PFSK-1 (cell line): ENCODE measurements at regions not wholly inside any gene's neighbourhood (a gene's known extent, or its start where the extent isn't known, plus 50 kb on each side); places are given as distances from the start of the nearest gene placed in this dataset.

Source experiments
- FOXP2 ChIP-seq: optimal IDR thresholded peaks from 2 replicates; pipeline ENCODE3; 2011; ENCODE audit warnings: borderline replicate concordance, control low read depth, inconsistent platforms; ENCODE audit not compliant: insufficient read depth; ENCODE audit errors: extremely low read length, extremely low read depth
- POLR2AphosphoS5 ChIP-seq: IDR thresholded peaks from 2 replicates; pipeline ENCODE4 v1.6.1; 2012; ENCODE audit warnings: low read depth, mild to moderate bottlenecking, control low read depth, low read length, moderate library complexity
- REST ChIP-seq, 2 experiments: IDR thresholded peaks; 2 replicates each; pipeline versions ENCODE4 v1.6.1 to v1.8.0; 2011 to 2012; ENCODE audit warnings: low read depth in 2 of 2, low read length in 2 of 2, control low read depth in 1 of 2, inconsistent platforms in 1 of 2, mild to moderate bottlenecking in 1 of 2, moderate library complexity in 1 of 2; ENCODE audit not compliant: insufficient read depth in 1 of 2
- SIN3A ChIP-seq: IDR thresholded peaks from 2 replicates; pipeline ENCODE4 v1.6.1; 2012; ENCODE audit warnings: mild to moderate bottlenecking, low read length, moderate library complexity, borderline replicate concordance; ENCODE audit not compliant: insufficient read depth
- TAF1 ChIP-seq: IDR thresholded peaks from 2 replicates; pipeline ENCODE4 v1.6.1; 2012; ENCODE audit warnings: low read length, control low read depth, borderline replicate concordance; ENCODE audit not compliant: insufficient read depth

GRCh38 chr12:96120359-96121100, 73.6 kb upstream of the ELK3 start:
- TF ChIP-seq FOXP2 = no peak
- TF ChIP-seq SIN3A = no peak
- TF ChIP-seq TAF1 = no peak
- TF ChIP-seq POLR2AphosphoS5 = no peak
- TF ChIP-seq REST (IDR thresholded peaks at IDR 0.05; ENCODE audit: insufficient read depth in 1 of 2, low read depth in 2 of 2, low read length in 2 of 2) = no peak; a peak in 1 of 4 replicates

GRCh38 chr12:96121271-96121711, 72.9 kb upstream of the ELK3 start:
- TF ChIP-seq FOXP2 = no peak
- no peak for TF ChIP-seq TAF1
- TF ChIP-seq SIN3A = no peak
- no peak for TF ChIP-seq REST (IDR thresholded peaks at IDR 0.05; ENCODE audit: insufficient read depth in 1 of 2, low read depth in 2 of 2, low read length in 2 of 2)
- no peak for TF ChIP-seq POLR2AphosphoS5

- TF ChIP-seq TAF1 (no peak), POLR2AphosphoS5 (no peak), REST (IDR thresholded peaks at IDR 0.05; ENCODE audit: insufficient read depth in 1 of 2, low read depth in 2 of 2, low read length in 2 of 2) (no peak), SIN3A (no peak), FOXP2 (no peak)
Measured at GRCh38 chr12:96130396-96131059, 63.6 kb upstream of the ELK3 start.

- TF ChIP-seq TAF1 = no peak
- TF ChIP-seq FOXP2 = no peak
- TF ChIP-seq REST (IDR thresholded peaks at IDR 0.05; ENCODE audit: insufficient read depth in 1 of 2, low read depth in 2 of 2, low read length in 2 of 2) = no peak
- no peak for TF ChIP-seq SIN3A
- no peak for TF ChIP-seq POLR2AphosphoS5
Measured at GRCh38 chr12:96131230-96131788, 62.9 kb upstream of the ELK3 start.
